ENCODE measurements at regions not wholly inside any gene's neighbourhood (a gene's known extent, or its start where the extent isn't known, plus 50 kb on each side); places are given as distances from the start of the nearest gene placed in this dataset.
"Not testable (repeated sequence)": the region's sequence is repeated elsewhere in the genome, so short reads cannot be mapped to it uniquely, and the experiment has no call there.

DNA sequence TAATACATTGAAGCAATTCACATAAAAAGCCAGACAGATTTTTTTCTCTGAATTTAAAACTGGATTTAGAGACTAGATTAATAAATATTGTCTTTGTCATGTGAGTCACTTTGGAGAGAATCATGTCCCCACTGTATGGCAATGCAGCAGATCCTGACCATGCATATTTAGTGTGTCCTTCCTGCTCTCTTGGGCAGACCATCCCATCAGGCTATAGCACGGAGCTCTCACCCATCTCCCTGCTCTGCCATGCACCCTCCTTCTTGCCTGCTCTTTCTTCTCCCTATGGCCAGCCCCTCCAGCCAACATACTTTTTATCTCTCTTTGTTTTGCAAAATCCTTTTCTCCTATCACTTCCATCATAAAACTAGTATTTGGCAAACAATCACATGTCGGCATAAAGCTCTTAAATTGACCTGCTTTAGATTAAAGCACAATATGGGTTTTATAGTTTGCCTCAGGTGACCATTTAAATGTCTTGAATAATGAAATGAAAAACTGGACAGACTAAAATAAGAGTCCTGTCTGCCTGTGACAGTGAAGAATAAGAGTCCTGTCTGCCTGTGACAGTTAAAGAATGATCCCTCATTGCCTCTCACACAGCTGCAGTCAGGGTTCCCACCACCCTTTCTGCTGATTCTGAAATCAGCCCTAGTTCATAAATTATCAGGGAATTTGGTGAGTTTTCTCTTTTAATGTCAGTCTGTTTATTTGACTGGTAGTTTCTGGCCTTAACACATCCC, 315.0 kb upstream of the PLGLB2 start:
- not testable (repeated sequence) for H3K27me3 ChIP-seq, H3K36me3 ChIP-seq, H3K4me3 ChIP-seq, ATAC-seq, H3K9me3 ChIP-seq, H3K4me1 ChIP-seq, H3K27ac ChIP-seq
- no CpG with 5 or more reads among the region's 2 CpGs for WGBS, 2 donors (ENCODE audit: low coverage in 1 of 2)

- H3K9me3 ChIP-seq, H3K4me1 ChIP-seq, H3K27me3 ChIP-seq, H3K4me3 ChIP-seq, H3K36me3 ChIP-seq, H3K27ac ChIP-seq, ATAC-seq: not testable (repeated sequence)
- WGBS, 2 donors (ENCODE audit: low coverage in 1 of 2) = no CpG with 5 or more reads among the region's 4 CpGs
Observed at GRCh38 chr2:87436007-87436406, 311.9 kb upstream of the PLGLB2 start.

GRCh38 chr2:87437701-87438260, 310.1 kb upstream of the PLGLB2 start:
- not testable (repeated sequence) for H3K27ac ChIP-seq, ATAC-seq, H3K36me3 ChIP-seq, H3K9me3 ChIP-seq, H3K27me3 ChIP-seq, H3K4me3 ChIP-seq, H3K4me1 ChIP-seq
- WGBS, 2 donors (ENCODE audit: low coverage in 1 of 2) = 20% methylated on average over 2 of the region's 4 CpGs; no CpG with 5 or more reads in 1 of the 2 donors

DNA sequence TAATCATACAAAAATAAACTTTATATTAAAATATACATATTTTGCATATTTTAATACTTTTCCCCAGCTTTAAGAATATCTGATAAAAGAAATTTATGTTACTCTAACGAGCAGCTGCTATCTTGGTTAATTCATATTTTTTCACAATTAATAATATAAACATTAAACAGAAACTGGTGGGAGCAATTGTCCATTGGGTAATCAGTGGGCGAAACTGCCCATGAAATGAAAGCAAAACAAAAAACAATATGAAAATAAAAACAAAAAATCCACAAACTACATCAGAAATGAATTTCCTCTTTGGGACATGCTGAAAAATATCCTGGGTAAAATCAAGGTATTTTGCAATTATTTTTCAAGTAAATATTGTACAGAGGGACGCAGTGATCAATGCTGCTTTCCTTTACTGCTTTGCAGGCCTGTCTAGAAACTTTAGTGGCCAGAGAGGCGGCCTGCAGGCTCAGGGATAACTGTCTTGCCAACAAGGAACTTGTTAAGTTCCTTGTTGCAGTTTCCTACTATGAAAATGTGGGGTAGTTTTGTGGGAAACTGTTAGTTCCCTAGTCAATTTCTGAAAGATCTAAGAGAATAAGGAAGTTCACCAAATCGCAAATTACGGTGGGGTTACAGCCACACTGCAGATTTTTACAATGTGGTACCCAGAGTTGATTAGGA, 309.0 kb upstream of the PLGLB2 start:
- H3K36me3 ChIP-seq, H3K9me3 ChIP-seq, H3K27me3 ChIP-seq, ATAC-seq, H3K27ac ChIP-seq, H3K4me1 ChIP-seq, H3K4me3 ChIP-seq: not testable (repeated sequence)
- WGBS, 2 donors (ENCODE audit: low coverage in 1 of 2) = 86 to 100% methylated on average over 1 to 2 of the region's 6 CpGs

GRCh38 chr2:87439617-87440204, 308.2 kb upstream of the PLGLB2 start:
- not testable (repeated sequence) for H3K9me3 ChIP-seq, H3K4me3 ChIP-seq, H3K36me3 ChIP-seq, ATAC-seq, H3K4me1 ChIP-seq, H3K27ac ChIP-seq, H3K27me3 ChIP-seq
- 85 to 86% methylated on average over 4 to 7 of the region's 7 CpGs for WGBS, 2 donors (ENCODE audit: low coverage in 1 of 2)

- not testable (repeated sequence) for H3K27ac ChIP-seq, H3K4me3 ChIP-seq, H3K36me3 ChIP-seq, ATAC-seq, H3K27me3 ChIP-seq, H3K9me3 ChIP-seq, H3K4me1 ChIP-seq
- 88 to 95% methylated on average over 2 of the region's 2 CpGs for WGBS, 2 donors (ENCODE audit: low coverage in 1 of 2)
Observed at GRCh38 chr2:87440650-87441049, 307.2 kb upstream of the PLGLB2 start.

- WGBS, 2 donors (ENCODE audit: low coverage in 1 of 2) = 81 to 100% methylated on average over 2 to 6 of the region's 6 CpGs
- H3K27ac ChIP-seq, H3K4me1 ChIP-seq, H3K36me3 ChIP-seq, ATAC-seq, H3K4me3 ChIP-seq, H3K9me3 ChIP-seq, H3K27me3 ChIP-seq: not testable (repeated sequence)
Observed at GRCh38 chr2:87441375-87441774, 306.5 kb upstream of the PLGLB2 start.

- not testable (repeated sequence) for ATAC-seq, H3K4me1 ChIP-seq, H3K36me3 ChIP-seq, H3K27me3 ChIP-seq, H3K9me3 ChIP-seq, H3K27ac ChIP-seq, H3K4me3 ChIP-seq
- whole genome bisulfite sequencing, 2 donors (ENCODE audit: low coverage in 1 of 2) = 60% methylated on average over 1 of the region's 6 CpGs; no CpG with 5 or more reads in 1 of the 2 donors
Observed at GRCh38 chr2:87442983-87443577, 304.8 kb upstream of the PLGLB2 start.

DNA sequence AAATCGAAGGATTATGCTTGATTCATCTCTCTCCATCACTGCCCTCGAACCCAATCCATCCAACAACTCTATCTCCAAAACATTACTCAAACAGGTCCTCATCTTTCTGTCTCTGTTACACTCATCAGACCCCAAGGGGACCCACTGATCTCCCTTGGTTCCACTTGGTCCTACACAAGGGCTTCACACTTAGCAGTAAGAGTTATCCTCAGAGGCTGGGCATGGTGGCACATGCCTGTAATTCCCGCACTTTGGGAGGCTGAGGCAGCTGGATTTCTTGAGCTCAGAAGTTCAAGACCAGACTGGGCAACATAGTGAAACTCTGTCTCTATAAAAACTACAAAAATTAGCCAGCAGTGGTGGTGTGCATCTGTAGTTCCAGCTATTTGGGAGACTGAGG, 302.9 kb upstream of the PLGLB2 start:
- ATAC-seq = not testable (repeated sequence)

DNA sequence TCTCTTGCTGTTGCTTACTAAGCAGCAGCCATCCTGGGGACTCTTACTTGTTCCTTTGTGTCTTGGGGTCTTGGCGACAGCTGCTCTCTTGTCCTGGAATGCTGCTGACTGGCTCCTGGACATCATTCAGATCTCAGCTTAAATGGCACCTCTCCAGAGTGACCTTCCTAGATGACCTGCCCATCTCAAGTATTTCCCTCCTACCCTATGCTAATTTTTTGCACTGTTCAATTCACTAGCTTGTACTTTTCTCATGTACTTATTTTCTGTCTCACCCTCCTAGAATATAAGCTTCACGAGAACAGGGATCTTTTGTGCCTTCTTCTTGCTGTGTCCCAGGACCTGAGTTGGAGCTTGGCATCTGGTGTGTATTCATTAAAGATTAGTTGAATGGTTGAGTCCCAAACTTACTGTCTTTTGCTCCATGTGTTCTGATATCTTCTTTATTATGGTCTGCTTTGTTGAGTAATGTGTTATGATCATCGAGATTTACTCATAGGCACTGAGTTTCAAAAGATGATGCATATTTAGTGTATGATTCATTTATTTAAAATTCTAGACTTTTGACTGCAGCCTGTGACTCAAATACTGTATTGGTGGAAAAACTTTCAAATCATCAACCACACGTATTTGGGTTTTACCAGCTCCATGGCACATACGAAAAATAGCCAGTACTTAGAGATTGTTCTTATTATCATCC, 302.1 kb upstream of the PLGLB2 start:
- not testable (repeated sequence) for H3K36me3 ChIP-seq, H3K27me3 ChIP-seq, H3K27ac ChIP-seq, H3K4me1 ChIP-seq, H3K4me3 ChIP-seq, H3K9me3 ChIP-seq
- 67 to 83% methylated on average over 1 of the region's 5 CpGs for WGBS, 2 donors (ENCODE audit: low coverage in 1 of 2)
- ATAC-seq = peak; percentile 52

More for the DNA sequence above, 302.9 kb upstream of the PLGLB2 start:
- H3K4me1 ChIP-seq, H3K27ac ChIP-seq, H3K4me3 ChIP-seq, H3K9me3 ChIP-seq, H3K36me3 ChIP-seq, H3K27me3 ChIP-seq: not testable (repeated sequence)
- WGBS, 2 donors (ENCODE audit: low coverage in 1 of 2) = no CpG with 5 or more reads among the region's 3 CpGs

- not testable (repeated sequence) for H3K4me3 ChIP-seq, H3K27ac ChIP-seq, H3K4me1 ChIP-seq, ATAC-seq, H3K27me3 ChIP-seq, H3K9me3 ChIP-seq, H3K36me3 ChIP-seq
- WGBS, 2 donors (ENCODE audit: low coverage in 1 of 2) = no CpG with 5 or more reads among the region's 1 CpG
Observed at GRCh38 chr2:87446313-87446696, 301.6 kb upstream of the PLGLB2 start.

GRCh38 chr2:87449462-87449980, 298.4 kb upstream of the PLGLB2 start:
- not testable (repeated sequence) for H3K4me1 ChIP-seq, H3K27ac ChIP-seq, H3K36me3 ChIP-seq, ATAC-seq, H3K4me3 ChIP-seq, H3K27me3 ChIP-seq, H3K9me3 ChIP-seq
- 42% methylated on average over 2 of the region's 3 CpGs; no CpG with 5 or more reads in 1 of the 2 donors for WGBS, 2 donors (ENCODE audit: low coverage in 1 of 2)
